OCI-LY7 (cell line): ENCODE measurements at regions not wholly inside any gene's neighbourhood (a gene's known extent, or its start where the extent isn't known, plus 50 kb on each side); places are given as distances from the start of the nearest gene placed in this dataset.

ENCODE experiments used
- BruUV-seq: library from RNA; stranded (reverse); fragments of 400-500 nt; replicated peaks from 2 replicates; lab custom pipeline; 2021; lab: Mats Ljungman, UMichigan
- CTCF ChIA-PET: fragments of 300-600 bp; sonication (Branson Sonifier 250); formaldehyde crosslinking; loops from one replicate; lab custom pipeline; 2022; ENCODE audit warnings: antibody characterized with exemption; ENCODE audit not compliant: unreplicated experiment; lab: Charles Lee
- POLR2A ChIA-PET: fragments of 300-600 bp; sonication (Branson Sonifier 250); formaldehyde crosslinking; loops from one replicate; lab custom pipeline; 2022; ENCODE audit warnings: antibody characterized with exemption; lab: Charles Lee
- DNase-seq: peaks from one replicate; pipeline ENCODE4 v3.0.0-alpha.2; 2015; ENCODE audit warnings: low spot score
- H2AFZ ChIP-seq: fragments of 200-600 bp; sonication (generic), shearing (Covaris generic); 2 replicates; pipeline ENCODE4 v1.6.1; 2014; ENCODE audit warnings: mild to moderate bottlenecking, antibody characterized with exemption, low read length, moderate library complexity
- H3K27ac ChIP-seq: fragments of 200-600 bp; sonication (generic); 2 replicates; pipeline ENCODE4 v1.5.1; 2014; ENCODE audit warnings: mixed run types, low read depth, mild to moderate bottlenecking, moderate library complexity, low read length, inconsistent platforms; ENCODE audit not compliant: poor library complexity, severe bottlenecking
- H3K36me3 ChIP-seq: fragments of 200-600 bp; sonication (generic); 2 replicates; pipeline ENCODE4 v1.6.1; 2014; ENCODE audit warnings: mild to moderate bottlenecking, antibody characterized with exemption, low read length, moderate library complexity, mixed read lengths; ENCODE audit not compliant: insufficient read depth
- H3K4me1 ChIP-seq: fragments of 200-600 bp; sonication (generic); 2 replicates; pipeline ENCODE4 v1.5.1; 2014; ENCODE audit warnings: mild to moderate bottlenecking, low read length; ENCODE audit not compliant: insufficient read depth, poor library complexity, severe bottlenecking
- H3K4me2 ChIP-seq: fragments of 200-600 bp; sonication (generic); 2 replicates; pipeline ENCODE4 v1.6.1; 2014; ENCODE audit warnings: mild to moderate bottlenecking, low read length
- H3K4me3 ChIP-seq: fragments of 200-600 bp; sonication (generic); 2 replicates; pipeline ENCODE4 v1.5.1; 2014; ENCODE audit warnings: mild to moderate bottlenecking, low read depth, low read length; ENCODE audit not compliant: poor library complexity, severe bottlenecking
- H3K79me2 ChIP-seq: fragments of 200-600 bp; sonication (generic); 2 replicates; pipeline ENCODE4 v1.6.1; 2016; ENCODE audit warnings: low read depth, mild to moderate bottlenecking, low read length, moderate library complexity, mixed read lengths; ENCODE audit not compliant: insufficient read depth
- H3K9me2 ChIP-seq: fragments of 200-600 bp; sonication (generic); 2 replicates; pipeline ENCODE4 v1.6.1; 2016; ENCODE audit warnings: mild to moderate bottlenecking, low read length, mixed read lengths; ENCODE audit not compliant: insufficient read depth
- H3K9me3 ChIP-seq: fragments of 200-600 bp; sonication (generic); 2 replicates; pipeline ENCODE4 v1.6.1; 2014; ENCODE audit warnings: mild to moderate bottlenecking, mixed run types, low read length, mixed read lengths
- H4K20me1 ChIP-seq: fragments of 200-600 bp; sonication (generic); 2 replicates; pipeline ENCODE4 v1.6.1; 2014; ENCODE audit warnings: mild to moderate bottlenecking, antibody characterized with exemption, low read length, moderate library complexity, mixed read lengths; ENCODE audit not compliant: insufficient read depth
- EZH2phosphoT487 ChIP-seq: fragments of 200-600 bp; sonication (generic); IDR thresholded peaks from 2 replicates; pipeline ENCODE4 v1.6.1; 2018; ENCODE audit warnings: low read depth, borderline replicate concordance, mild to moderate bottlenecking, mixed run types, antibody characterized with exemption, low read length, moderate library complexity, mixed read lengths
- intact Hi-C: fragments of 100-400 bp; cut with micrococcal nuclease; formaldehyde crosslinking; loops from one replicate; pipeline ENCODE4 v1.10.0; 2022; ENCODE audit not compliant: unreplicated experiment
- TF ChIP-seq, protein P1 (sequence below): fragments of 200-600 bp; sonication (generic); conservative IDR thresholded peaks from 2 replicates; pipeline ENCODE4 v1.5.1; 2014; ENCODE audit warnings: mild to moderate bottlenecking, antibody characterized with exemption, low read length, moderate library complexity, mixed read lengths

GRCh38 chr3:31361371-31362273 lies 171.1 kb upstream of the STT3B start:
- H3K4me2 ChIP-seq: no peak overlapping the region
- H2AFZ ChIP-seq: no peak overlapping the region
- intact Hi-C loops: no loop called here
- H3K4me3 ChIP-seq: no peak overlapping the region
- no peaks in the 10 kb centered on the region for H3K36me3 ChIP-seq
- ChIA-PET POLR2A (no interaction called here), CTCF (no interaction called here)
- H4K20me1 ChIP-seq: no peaks in the 10 kb centered on the region
- no peak for DNase-seq
- no peaks in the 10 kb centered on the region for H3K9me2 ChIP-seq
- H3K79me2 ChIP-seq: no peaks in the 10 kb centered on the region
- H3K9me3 ChIP-seq: 0 out of 2 replicates have a peak, but pooled peaks cover 7% of the 10 kb centered on the region
- no peak overlapping the region for H3K27ac ChIP-seq
- no TSS peak for BruUV-seq
- no peaks in the 10 kb centered on the region for H3K4me1 ChIP-seq
- TF ChIP-seq, protein P1, sequence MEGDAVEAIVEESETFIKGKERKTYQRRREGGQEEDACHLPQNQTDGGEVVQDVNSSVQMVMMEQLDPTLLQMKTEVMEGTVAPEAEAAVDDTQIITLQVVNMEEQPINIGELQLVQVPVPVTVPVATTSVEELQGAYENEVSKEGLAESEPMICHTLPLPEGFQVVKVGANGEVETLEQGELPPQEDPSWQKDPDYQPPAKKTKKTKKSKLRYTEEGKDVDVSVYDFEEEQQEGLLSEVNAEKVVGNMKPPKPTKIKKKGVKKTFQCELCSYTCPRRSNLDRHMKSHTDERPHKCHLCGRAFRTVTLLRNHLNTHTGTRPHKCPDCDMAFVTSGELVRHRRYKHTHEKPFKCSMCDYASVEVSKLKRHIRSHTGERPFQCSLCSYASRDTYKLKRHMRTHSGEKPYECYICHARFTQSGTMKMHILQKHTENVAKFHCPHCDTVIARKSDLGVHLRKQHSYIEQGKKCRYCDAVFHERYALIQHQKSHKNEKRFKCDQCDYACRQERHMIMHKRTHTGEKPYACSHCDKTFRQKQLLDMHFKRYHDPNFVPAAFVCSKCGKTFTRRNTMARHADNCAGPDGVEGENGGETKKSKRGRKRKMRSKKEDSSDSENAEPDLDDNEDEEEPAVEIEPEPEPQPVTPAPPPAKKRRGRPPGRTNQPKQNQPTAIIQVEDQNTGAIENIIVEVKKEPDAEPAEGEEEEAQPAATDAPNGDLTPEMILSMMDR: no peak
- TF ChIP-seq EZH2phosphoT487: no peak

DNA sequence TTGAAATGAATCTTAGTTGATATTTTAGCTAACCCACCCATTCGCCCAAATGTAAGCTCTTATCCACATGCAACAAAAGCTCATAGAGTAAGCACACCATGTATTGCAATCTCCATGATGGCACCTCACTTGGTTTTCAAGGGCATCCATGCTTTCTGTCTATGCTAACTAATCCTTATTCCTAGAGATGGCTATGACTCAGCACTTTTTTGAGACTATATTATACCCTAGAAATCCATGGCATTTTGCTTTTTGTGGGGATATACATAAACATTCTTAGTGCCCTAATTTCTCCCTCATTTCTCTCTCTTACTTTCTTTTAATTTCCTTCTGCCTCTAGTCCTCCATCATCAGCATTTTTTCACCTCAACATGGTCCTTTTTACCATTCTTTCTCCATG lies 168.5 kb upstream of the STT3B start:
- Histone ChIP-seq H3K9me2 (no peaks in the 10 kb centered on the region), H3K36me3 (no peaks in the 10 kb centered on the region), H3K4me1 (no peaks in the 10 kb centered on the region), H3K4me2 (no peak overlapping the region), H2AFZ (no peak overlapping the region), H3K9me3 (no peaks in the 10 kb centered on the region), H3K79me2 (no peaks in the 10 kb centered on the region), H3K4me3 (no peak overlapping the region), H4K20me1 (no peaks in the 10 kb centered on the region), H3K27ac (no peak overlapping the region)
- ChIA-PET POLR2A (interaction anchor here (0.6 to 1.4 kb wide), 4 partner anchors 9 to 1966 kb away, joined by 3 to 5 read pairs (median 3); no protein-coding TSS in a partner anchor), CTCF (no interaction called here)
- intact Hi-C loops: no loop called here
- TF ChIP-seq, protein P1: no peak
- no peak for TF ChIP-seq EZH2phosphoT487
- DNase-seq: no peak
- no TSS peak for BruUV-seq

DNA sequence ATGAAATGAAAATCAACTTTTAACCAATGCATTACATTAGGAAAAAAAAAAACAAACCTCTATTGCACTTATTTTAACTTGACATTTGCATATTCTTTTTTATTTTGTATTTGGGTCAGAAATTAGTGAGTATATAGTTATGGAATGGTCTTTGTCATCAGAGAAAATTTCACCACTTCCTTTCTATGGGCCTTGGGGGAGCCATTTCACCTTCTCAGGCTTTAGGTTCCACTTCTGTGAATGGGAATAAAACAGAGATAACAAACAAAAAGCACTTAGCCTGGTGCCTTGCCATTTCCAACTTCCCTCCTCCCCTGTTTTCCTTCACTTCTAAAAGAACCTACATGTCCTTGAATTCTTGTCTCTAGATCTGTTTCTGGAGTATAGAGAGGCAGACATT lies 168.0 kb upstream of the STT3B start:
- no peak for DNase-seq
- no TSS peak for BruUV-seq
- TF ChIP-seq, protein P1: peak; percentile 35; the same call in 1 of the 2 replicates
- no peak for TF ChIP-seq EZH2phosphoT487
- Histone ChIP-seq H3K9me3 (no peaks in the 10 kb centered on the region), H3K27ac (no peak overlapping the region), H3K9me2 (no peaks in the 10 kb centered on the region), H3K36me3 (no peaks in the 10 kb centered on the region), H2AFZ (0 out of 2 replicates have a peak overlapping the region, but pooled peaks have one; percentile 10), H3K4me3 (no peak overlapping the region), H3K4me1 (no peaks in the 10 kb centered on the region), H3K79me2 (no peaks in the 10 kb centered on the region), H4K20me1 (no peaks in the 10 kb centered on the region), H3K4me2 (no peak overlapping the region)
- POLR2A ChIA-PET: interaction anchor here (0.7 kb wide), 1 partner anchor 1966 kb away, joined by 3 read pairs; no protein-coding TSS in a partner anchor
- intact Hi-C loops: no loop called here
- CTCF ChIA-PET: no interaction called here
